H1 (cell line): ENCODE measurements at regions not wholly inside any gene's neighbourhood (a gene's known extent, or its start where the extent isn't known, plus 50 kb on each side); places are given as distances from the start of the nearest gene placed in this dataset.

Experiments
- CBX8 ChIP-seq: fragments of 300-800, 300-1000 bp; sonication (generic); IDR thresholded peaks from 2 replicates; pipeline ENCODE4 v1.7.1; 2016; ENCODE audit warnings: low read depth, low read length, borderline replicate concordance
- CTCF ChIP-seq, 3 experiments: IDR thresholded peaks; 1 replicate in 2 of 3; 2 replicates in 1 of 3; pipeline versions ENCODE4 v1.5.1 to v1.6.1; 2011; ENCODE audit warnings: low read length in 3 of 3, mild to moderate bottlenecking in 3 of 3, inconsistent platforms in 2 of 3, low read depth in 1 of 3, moderate library complexity in 1 of 3; ENCODE audit not compliant: insufficient read depth in 1 of 3; ENCODE audit errors: control extremely low read depth in 1 of 3
- EGR1 ChIP-seq: IDR thresholded peaks from 2 replicates; pipeline ENCODE4 v1.6.1; 2011; ENCODE audit warnings: low read depth, low read length, borderline replicate concordance
- EZH2 ChIP-seq: fragments of 200-600 bp; sonication (generic); IDR thresholded peaks from 2 replicates; pipeline ENCODE4 v1.7.1; 2012; ENCODE audit warnings: low read depth, mild to moderate bottlenecking, moderate library complexity, low read length, inconsistent platforms; ENCODE audit not compliant: severe bottlenecking
- RXRA ChIP-seq: IDR thresholded peaks from 2 replicates; pipeline ENCODE4 v1.6.1; 2011; ENCODE audit warnings: low read depth, mild to moderate bottlenecking, low read length, moderate library complexity; ENCODE audit not compliant: insufficient read depth
- TAF7 ChIP-seq: optimal IDR thresholded peaks from 2 replicates; pipeline ENCODE3; 2011; ENCODE audit warnings: low read depth, mild to moderate bottlenecking, inconsistent platforms, low read length, moderate library complexity, borderline replicate concordance
- TCF12 ChIP-seq: IDR thresholded peaks from 2 replicates; pipeline ENCODE4 v1.6.1; 2011; ENCODE audit warnings: low read depth, mild to moderate bottlenecking, low read length

- no peak for TF ChIP-seq CTCF (IDR thresholded peaks at IDR 0.05; ENCODE audit: control extremely low read depth in 1 of 3, insufficient read depth in 1 of 3, low read depth in 1 of 3, low read length in 3 of 3)
- no peak for TF ChIP-seq EZH2
- TF ChIP-seq CBX8, result no peak
- no peak for TF ChIP-seq TAF7
- no peak for TF ChIP-seq EGR1
- TF ChIP-seq TCF12, result no peak
- no peak for TF ChIP-seq RXRA
Observed at GRCh38 chr18:11470941-11471340, 138.5 kb upstream of the SLC35G4 start (continued).
